ENCODE measurements at regions not wholly inside any gene's neighbourhood (a gene's known extent, or its start where the extent isn't known, plus 50 kb on each side); places are given as distances from the start of the nearest gene placed in this dataset.

- TF ChIP-seq POLR2AphosphoS5 (IDR thresholded peaks at IDR 0.05; ENCODE audit: low read depth, low read length) (no peak), POLR2A (IDR thresholded peaks at IDR 0.05; ENCODE audit: low read depth, low read length) (no peak), TAF1 (IDR thresholded peaks at IDR 0.05; ENCODE audit: low read depth, low read length) (no peak)
These were observed 344.6 kb downstream of the SV2B start for GRCh38 chr15:91444656-91445055.

Measured in GM12891 (cell line).